HS-27A (cell line): ENCODE measurements at regions not wholly inside any gene's neighbourhood (a gene's known extent, or its start where the extent isn't known, plus 50 kb on each side); places are given as distances from the start of the nearest gene placed in this dataset.
"Not testable (repeated sequence)": the region's sequence is repeated elsewhere in the genome, so short reads cannot be mapped to it uniquely, and the experiment has no call there.

Source experiments
- DNase-seq: peaks from one replicate; pipeline ENCODE4 v3.0.0-alpha.2; 2012; ENCODE audit warnings: low read depth, missing footprints

DNA sequence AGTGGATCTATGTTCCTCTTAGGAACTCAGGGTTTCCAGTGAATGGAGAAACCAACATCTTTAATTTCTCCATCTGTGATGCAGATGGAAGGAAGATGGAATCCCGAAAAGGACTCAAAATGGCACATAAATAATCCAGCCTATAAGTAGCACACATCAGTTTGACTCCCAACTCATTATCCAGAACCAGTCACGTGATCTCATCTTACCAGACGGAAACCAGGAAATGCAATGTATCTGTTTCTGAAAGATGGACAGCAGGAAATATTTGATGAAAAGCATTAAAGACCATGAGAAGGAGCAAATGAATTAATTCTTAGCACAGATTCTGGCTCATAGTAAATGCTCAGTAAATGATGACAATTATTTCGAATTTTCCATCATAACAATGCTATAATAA is 443.1 kb upstream of the FMR1 start:
- no peak for DNase-seq

DNA sequence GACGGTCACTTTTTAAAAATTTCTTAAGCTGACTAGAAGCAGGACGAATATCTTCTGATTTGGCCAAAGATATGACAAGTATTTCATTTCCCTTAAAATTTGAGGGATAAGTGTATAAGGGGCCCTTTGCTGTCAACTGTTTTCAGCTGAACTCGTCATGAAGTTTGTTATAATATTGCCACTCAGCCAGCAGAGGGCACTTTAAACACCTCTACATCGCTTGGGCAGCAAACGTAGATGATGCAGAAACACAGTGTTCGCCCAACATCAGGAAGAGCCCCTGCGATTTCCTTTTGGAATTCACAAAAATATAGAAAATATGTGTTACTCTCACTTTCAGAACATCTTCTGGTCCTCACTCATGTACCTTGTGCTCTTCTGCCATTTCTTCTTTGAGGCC is 435.7 kb upstream of the FMR1 start:
- DNase-seq, result peak; percentile 2

DNA sequence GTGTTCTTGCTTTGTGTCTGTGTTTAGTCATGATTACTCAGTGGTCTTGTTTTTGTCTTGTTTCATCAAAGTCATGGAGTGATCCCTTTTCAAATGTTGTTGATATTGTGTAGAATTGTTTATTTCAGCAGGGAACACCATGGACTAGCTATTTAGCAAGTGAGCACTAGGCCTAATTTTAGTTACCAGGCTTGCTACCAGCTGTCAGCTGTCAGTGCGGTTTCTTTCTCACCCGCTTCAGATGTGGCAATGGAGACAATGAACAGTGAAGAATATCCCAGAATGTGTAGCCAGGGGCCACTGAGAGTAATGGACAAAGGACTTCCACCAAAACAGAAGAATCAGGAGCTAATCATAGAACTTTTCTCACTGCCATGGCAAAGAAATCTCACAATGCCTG is 432.8 kb upstream of the FMR1 start:
- no peak for DNase-seq

DNA sequence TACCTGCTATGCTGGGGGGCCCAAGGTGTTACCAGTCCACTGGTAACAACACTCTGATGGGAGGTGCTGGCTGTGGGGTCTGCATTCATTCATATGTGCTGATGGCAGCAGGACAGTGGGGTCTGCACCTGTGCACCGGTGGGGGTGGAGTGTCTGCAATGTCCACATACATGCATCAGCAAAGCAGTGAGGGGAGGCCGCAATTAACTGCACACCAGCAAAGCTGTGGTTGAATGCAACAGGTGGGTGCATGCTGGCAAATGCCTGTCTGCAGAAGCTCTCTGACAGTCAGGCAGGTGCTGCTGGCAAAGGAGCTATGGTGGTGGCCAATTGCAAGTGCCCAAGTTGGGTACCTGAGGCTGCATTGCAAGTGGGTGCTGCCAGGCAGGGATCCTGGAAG is 426.5 kb upstream of the FMR1 start:
- no peak for DNase-seq

DNA sequence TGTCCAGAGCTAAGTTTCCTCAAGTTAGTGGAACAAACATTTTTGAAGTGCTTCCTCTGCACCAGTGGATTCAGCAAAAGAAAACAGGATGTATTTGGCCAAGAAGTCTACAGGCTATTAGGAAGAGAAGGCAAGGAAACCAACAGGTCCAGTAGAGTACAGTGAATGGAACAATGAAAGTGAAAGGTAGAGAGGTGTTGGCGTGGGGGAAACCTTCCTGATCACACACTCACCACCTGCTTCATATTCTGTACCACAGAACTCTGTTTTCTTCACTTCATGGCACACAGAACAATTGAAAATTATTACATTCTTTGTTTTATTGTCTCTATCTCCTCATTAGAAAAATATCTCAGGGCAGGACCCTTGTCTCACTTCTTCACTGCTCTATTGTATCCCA is 417.4 kb upstream of the FMR1 start:
- DNase-seq, result no peak

DNA sequence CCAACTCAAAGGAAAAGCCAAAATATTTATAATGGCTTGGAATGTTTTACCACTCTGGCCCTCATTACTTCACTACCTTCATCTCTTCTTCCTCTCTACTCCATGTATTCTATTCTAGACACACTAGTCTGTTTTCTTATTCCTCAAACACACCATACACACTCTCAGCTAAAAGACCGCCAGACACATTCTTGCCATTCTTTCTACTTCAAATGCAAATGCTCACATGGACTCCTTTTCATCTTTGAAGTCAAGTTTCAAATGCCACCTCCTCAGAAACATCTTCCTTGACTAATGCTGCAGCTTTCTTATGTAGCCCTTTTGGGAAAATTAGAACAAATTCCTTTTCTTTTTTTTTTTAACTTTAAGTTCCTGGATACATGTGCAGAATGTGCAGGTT is 412.9 kb upstream of the FMR1 start:
- DNase-seq, result no peak

DNA sequence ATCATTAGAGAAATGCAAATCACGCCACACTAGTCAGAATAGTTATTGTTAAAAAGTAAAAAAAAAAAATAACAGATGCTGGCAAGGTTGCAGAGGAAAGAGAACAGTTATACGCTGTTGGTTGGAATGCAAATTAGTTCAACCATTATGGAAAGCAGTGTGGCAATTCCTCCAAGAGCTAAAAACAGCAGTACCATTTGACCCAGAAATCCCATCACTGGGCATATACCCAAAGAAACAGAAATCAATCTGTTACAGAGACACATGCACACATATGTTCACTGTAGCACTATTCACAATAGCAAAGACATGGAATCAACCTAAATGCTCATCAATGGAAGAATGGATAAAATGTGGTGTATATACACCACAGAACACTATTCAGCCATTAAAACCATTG is 388.7 kb upstream of the FMR1 start:
- DNase-seq, result no peak

DNA sequence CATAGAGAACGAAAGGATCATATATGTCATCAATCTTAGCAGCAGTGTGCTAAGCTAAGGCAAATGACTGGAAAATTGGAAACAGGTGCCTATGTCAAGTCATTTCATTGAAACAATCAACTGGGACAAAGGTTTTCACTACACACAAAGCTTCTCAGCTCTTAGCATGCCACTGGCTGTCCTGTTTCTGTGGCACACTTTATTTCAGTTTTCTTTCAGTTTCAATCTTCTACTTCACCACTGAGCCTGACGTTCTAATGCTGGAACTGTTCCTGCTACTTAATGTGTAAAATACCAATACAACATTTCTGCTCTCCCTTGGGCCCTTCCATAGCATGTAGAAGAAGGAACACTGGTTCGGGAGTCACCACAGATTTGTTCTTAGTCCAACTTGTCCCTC is 378.3 kb upstream of the FMR1 start:
- DNase-seq, result no peak

GRCh38 chrX:147537172-147537571 is 374.5 kb upstream of the FMR1 start:
- DNase-seq, result no peak

GRCh38 chrX:147548023-147548422 is 363.7 kb upstream of the FMR1 start:
- DNase-seq, result not testable (repeated sequence)

DNA sequence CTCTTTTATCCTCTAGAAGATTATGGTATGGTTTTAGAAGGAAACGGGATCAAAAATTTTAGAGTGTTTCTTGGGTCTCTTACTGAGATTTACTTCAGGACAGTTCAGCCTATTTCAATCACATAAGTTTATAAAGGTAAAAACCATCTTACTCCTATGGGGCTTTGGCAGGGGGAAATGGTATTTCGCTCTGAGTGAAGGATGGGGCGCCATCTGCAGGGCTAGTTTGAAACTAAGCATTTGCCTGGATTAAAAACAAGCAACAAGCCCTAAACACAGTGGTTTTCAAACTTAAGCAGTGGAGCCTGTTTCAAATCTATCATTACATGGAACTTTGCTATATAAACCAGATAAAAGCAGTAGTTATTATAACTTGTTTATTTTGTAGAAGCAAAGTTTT is 361.5 kb upstream of the FMR1 start:
- DNase-seq, result no peak

- DNase-seq, result no peak
These were observed 352.5 kb upstream of the FMR1 start for GRCh38 chrX:147559191-147559590.

- DNase-seq, result no peak
These were observed 346.5 kb upstream of the FMR1 start for GRCh38 chrX:147565237-147565636.

DNA sequence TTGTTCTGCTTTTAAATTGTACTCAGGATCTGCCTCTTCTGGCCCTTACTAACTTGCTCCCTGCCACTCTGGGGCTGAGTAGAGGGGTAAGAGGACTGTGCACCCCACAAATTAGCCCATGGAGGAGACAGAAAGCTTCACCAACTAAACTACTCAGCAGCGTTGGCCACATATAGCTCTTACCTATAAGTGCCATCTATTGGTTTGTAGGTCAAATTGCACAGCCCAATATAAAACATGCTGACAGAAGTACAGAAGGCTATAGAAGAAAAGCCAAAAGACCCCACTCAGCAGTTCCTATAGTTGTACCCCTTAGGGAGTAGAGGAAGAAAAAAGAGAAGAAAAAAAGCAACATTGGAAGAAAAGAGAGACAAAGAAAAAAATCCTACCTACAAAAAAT is 341.2 kb upstream of the FMR1 start:
- DNase-seq, result no peak

- DNase-seq, result no peak
These were observed 338.5 kb upstream of the FMR1 start for GRCh38 chrX:147573266-147573665.

DNA sequence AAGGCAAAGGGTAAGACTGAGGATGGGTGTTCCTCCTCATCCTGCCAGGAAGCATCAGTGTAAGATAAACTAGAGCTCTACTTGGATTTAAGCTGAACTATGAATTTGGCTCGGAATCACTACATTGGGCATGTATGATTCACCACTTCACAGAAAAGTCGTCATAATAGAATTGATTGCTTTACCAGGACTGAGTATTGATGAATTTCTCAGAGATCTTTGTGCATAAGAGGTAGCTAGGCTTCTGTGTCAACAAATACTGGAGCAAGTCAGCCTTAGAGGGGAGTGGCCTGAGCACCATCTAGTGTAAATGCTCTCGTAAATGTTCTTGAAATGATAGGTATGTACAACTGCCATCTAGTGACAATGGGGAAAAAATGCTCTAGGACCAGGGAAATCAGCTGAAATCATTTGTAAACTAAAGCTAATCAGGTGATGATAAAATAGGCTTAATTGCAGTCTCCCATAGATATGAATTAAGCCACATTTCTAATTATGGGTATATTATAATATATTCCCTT is 309.5 kb upstream of the FMR1 start:
- no peak for DNase-seq

- no peak for DNase-seq
These were observed 285.1 kb upstream of the FMR1 start for GRCh38 chrX:147626605-147627004.

DNA sequence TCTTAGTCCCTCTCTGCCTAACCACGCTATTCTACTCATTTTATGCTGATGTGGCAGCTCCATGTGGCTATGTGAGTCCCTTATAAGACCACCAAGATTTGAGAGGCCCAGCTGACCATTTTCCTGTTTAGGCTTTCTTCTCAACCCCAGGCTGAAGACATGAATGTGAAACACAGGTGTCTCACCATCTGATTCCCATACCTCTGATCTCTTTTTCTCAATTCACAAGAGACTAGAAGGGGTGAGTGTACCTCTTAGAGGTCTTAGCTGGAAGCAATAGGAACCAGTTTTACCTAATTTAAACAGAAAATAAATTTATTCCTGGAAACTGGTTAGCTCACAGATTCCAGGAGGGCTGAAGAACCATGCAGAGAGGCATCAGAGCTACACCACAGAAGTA is 276.5 kb upstream of the FMR1 start:
- DNase-seq, result no peak

GRCh38 chrX:147637190-147637589 is 274.5 kb upstream of the FMR1 start:
- DNase-seq, result no peak

DNA sequence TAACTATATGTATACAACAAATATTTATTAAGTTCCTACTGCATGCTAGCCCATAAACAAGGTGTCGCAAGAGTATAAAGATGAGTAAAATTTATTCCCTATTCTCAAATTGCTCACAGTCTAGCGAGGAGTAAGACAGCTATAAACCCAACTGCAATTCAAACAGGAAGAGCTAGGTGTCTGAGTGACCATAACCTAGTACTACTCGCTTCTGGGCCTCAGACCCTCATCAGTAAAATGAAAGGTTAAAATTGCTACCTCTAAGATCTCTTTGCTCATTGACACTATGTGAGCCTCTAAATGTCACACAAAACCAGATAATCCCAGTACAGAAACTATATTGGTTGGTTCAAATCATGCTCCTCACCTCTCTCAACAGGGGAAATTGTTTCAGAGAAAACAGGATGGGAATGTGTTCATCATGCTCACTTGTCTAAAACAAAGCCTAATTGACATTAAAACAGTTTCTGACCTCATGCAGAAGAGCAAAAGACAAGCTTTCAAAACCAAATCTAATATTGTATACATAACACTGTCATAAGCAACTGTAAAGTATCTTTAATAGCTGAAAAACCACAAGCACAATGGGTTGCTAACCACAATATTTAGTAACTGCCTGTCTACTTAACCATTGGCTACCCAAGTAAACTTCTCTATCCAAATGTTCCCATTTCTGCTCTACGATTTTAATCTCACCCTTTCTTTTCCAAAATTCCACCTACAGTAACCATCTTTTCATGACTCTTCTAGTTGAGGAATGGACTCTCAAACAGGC is 264.6 kb upstream of the FMR1 start:
- no peak for DNase-seq

- DNase-seq, result no peak
These were observed 235.9 kb upstream of the FMR1 start for GRCh38 chrX:147675819-147676218.

DNA sequence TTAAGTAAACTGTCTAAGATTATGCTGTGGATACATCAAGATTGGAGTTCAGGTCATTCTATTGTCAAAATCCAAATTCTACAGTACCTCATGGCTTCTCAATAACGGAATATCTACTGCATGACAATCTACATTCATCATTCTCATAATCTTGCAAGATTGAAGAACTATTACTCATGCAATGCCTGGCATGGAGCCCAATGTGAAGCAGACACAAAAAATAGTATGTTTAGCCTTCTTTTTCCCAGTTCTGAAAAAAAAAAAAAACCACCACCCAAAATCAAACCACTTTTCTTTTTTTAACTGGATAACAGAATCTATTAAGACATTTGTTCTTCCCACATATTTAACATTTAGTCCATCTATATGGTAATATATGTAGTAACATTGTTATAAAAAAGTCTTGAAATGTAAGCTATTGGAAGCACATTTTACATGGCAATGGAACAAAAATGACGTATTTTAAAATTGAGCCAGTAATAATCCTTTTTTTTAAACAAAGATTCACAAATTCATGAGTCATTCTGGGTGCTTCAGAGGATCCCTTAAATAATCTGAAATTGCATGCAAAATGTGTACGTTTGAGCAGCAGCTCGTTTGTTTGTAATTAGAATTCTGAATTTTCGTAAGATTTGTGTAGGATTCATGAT is 232.2 kb upstream of the FMR1 start:
- DNase-seq, result no peak

- DNase-seq, result no peak
These were observed 231.5 kb upstream of the FMR1 start for GRCh38 chrX:147680251-147680650.

DNA sequence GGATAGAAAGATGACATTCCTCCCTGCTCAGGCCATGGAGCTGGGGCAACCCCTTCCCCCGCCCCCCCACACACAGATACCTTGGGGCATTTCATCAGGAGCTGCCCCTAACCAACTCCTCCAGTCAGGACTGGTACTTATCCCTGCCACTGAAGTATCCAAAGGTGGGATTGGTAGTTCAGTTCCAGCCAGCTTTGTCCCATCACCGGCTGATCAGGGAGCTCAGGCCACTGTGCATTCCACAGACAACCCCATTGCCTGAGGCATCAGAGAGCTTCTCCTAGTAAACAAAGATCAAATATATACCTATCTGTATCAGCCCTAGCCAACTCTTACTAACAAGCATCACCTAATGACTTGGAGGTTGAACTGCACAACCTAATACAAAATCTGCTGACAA is 218.2 kb upstream of the FMR1 start:
- DNase-seq, result no peak
